SK-N-SH treated with all-trans-retinoic acid at 6 μM for 48 hours (cell line): ENCODE measurements at regions not wholly inside any gene's neighbourhood (a gene's known extent, or its start where the extent isn't known, plus 50 kb on each side); places are given as distances from the start of the nearest gene placed in this dataset.

Experiments
- ATAC-seq: fragments of 200-7000 bp; cut with Tn5 transposase; 3 replicates; pipeline ENCODE4 v1.9.1; 2020; ENCODE audit warnings: mild to moderate bottlenecking, moderate library complexity
- ARNTL ChIP-seq: fragments of 450-650 bp; formaldehyde crosslinking; IDR thresholded peaks from 2 replicates; pipeline ENCODE4 v1.5.0; 2020; ENCODE audit warnings: low read depth, mild to moderate bottlenecking, moderate library complexity, borderline replicate concordance
- BACH2 ChIP-seq: fragments of 250-450 bp; sonication (Bioruptor Pico); IDR thresholded peaks from 2 replicates; pipeline ENCODE4 v1.9.0; 2021; ENCODE audit warnings: mild to moderate bottlenecking, borderline replicate concordance
- CSDC2 ChIP-seq: fragments of 250-450 bp; sonication (Bioruptor Pico); IDR thresholded peaks from 2 replicates; pipeline ENCODE4 v1.5.0; 2020; ENCODE audit warnings: mild to moderate bottlenecking, moderate library complexity
- ESRRG ChIP-seq: fragments of 250-450 bp; sonication (Bioruptor Pico); IDR thresholded peaks from 2 replicates; pipeline ENCODE4 v1.6.1; 2021; ENCODE audit warnings: mild to moderate bottlenecking
- GLIS3 ChIP-seq: fragments of 250-450 bp; sonication (Bioruptor Pico); IDR thresholded peaks from 2 replicates; pipeline ENCODE4 v1.5.0; 2020; ENCODE audit warnings: mild to moderate bottlenecking, moderate library complexity
- ISL1 ChIP-seq: fragments of 250-450 bp; sonication (Bioruptor Pico); IDR thresholded peaks from 2 replicates; pipeline ENCODE4 v2.1.2; 2022; ENCODE audit warnings: mild to moderate bottlenecking, moderate library complexity
- PPARA ChIP-seq: fragments of 250-450 bp; sonication (Bioruptor Pico); IDR thresholded peaks from 2 replicates; pipeline ENCODE4 v1.5.0; 2020; ENCODE audit warnings: mild to moderate bottlenecking, borderline replicate concordance
- SNAI2 ChIP-seq: fragments of 250-450 bp; sonication (Bioruptor Pico); IDR thresholded peaks from 2 replicates; pipeline ENCODE4 v1.5.0; 2020; ENCODE audit warnings: mild to moderate bottlenecking, moderate library complexity
- TCF4 ChIP-seq: fragments of 250-450 bp; sonication (Bioruptor Pico); IDR thresholded peaks from 2 replicates; pipeline ENCODE4 v1.8.0; 2021; ENCODE audit warnings: mild to moderate bottlenecking, moderate library complexity, borderline replicate concordance
- TOX ChIP-seq: fragments of 250-450 bp; sonication (Bioruptor Pico); IDR thresholded peaks from 2 replicates; pipeline ENCODE4 v1.8.0; 2021; ENCODE audit warnings: mild to moderate bottlenecking, moderate library complexity, borderline replicate concordance
- ZC3H10 ChIP-seq: fragments of 250-450 bp; sonication (Bioruptor Pico); IDR thresholded peaks from 2 replicates; pipeline ENCODE4 v1.5.1; 2021; ENCODE audit warnings: mild to moderate bottlenecking, moderate library complexity
- ZFP30 ChIP-seq: fragments of 450-650 bp; formaldehyde crosslinking; IDR thresholded peaks from 2 replicates; pipeline ENCODE4 v1.5.0; 2022; ENCODE audit warnings: mild to moderate bottlenecking, moderate library complexity
- ZNF70 ChIP-seq: fragments of 450-650 bp; formaldehyde crosslinking; IDR thresholded peaks from 2 replicates; pipeline ENCODE4 v1.5.0; 2020; ENCODE audit warnings: mild to moderate bottlenecking, moderate library complexity
- ZNF8 ChIP-seq: fragments of 450-650 bp; formaldehyde crosslinking; IDR thresholded peaks from 2 replicates; pipeline ENCODE4 v1.5.0; 2020; ENCODE audit warnings: mild to moderate bottlenecking, moderate library complexity
- TF ChIP-seq, protein P1 (sequence below): fragments of 250-450 bp; sonication (Bioruptor Pico); IDR thresholded peaks from 2 replicates; pipeline ENCODE4 v1.8.0; 2020; ENCODE audit warnings: mild to moderate bottlenecking, moderate library complexity, borderline replicate concordance
- TF ChIP-seq, protein P2 (sequence below): fragments of 250-450 bp; sonication (Bioruptor Pico); IDR thresholded peaks from 2 replicates; pipeline ENCODE4 v1.5.0; 2020; ENCODE audit warnings: mild to moderate bottlenecking, moderate library complexity
- TF ChIP-seq, protein P3 (sequence below): fragments of 250-450 bp; sonication (Bioruptor Pico); IDR thresholded peaks from 2 replicates; pipeline ENCODE4 v1.5.1; 2021; ENCODE audit warnings: mild to moderate bottlenecking, moderate library complexity
- TF ChIP-seq, protein P4 (sequence below): fragments of 250-450 bp; sonication (Bioruptor Pico); IDR thresholded peaks from 2 replicates; pipeline ENCODE4 v1.5.1; 2020; ENCODE audit warnings: low read depth, mild to moderate bottlenecking, moderate library complexity

DNA sequence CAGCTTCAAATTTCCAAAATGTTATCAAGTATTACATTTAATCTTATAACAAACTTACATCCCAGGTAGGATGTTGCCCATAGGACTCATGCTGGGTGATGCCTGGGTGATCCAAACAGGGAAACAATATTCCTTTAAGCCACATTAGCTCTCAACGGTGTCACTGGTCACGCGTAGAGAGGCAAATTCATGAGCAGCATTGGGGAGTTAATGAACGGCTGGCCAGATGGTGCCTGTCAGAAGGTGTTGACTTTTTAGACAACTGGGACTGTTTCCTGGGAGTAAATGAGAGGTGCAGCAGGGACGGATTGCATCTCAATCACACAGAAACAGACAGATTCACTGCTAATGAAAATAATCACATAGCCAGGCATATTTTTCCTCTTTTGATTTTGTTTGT is 83.3 kb upstream of the ID4 start:
- TF ChIP-seq ZNF70 (CRISPR knock-in tag): no peak
- TF ChIP-seq, protein P1, sequence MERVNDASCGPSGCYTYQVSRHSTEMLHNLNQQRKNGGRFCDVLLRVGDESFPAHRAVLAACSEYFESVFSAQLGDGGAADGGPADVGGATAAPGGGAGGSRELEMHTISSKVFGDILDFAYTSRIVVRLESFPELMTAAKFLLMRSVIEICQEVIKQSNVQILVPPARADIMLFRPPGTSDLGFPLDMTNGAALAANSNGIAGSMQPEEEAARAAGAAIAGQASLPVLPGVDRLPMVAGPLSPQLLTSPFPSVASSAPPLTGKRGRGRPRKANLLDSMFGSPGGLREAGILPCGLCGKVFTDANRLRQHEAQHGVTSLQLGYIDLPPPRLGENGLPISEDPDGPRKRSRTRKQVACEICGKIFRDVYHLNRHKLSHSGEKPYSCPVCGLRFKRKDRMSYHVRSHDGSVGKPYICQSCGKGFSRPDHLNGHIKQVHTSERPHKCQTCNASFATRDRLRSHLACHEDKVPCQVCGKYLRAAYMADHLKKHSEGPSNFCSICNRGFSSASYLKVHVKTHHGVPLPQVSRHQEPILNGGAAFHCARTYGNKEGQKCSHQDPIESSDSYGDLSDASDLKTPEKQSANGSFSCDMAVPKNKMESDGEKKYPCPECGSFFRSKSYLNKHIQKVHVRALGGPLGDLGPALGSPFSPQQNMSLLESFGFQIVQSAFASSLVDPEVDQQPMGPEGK (CRISPR knock-in tag): no peak
- TF ChIP-seq TCF4 (CRISPR knock-in tag): no peak
- no peak for TF ChIP-seq ZC3H10 (CRISPR knock-in tag)
- no peak for TF ChIP-seq ZFP30 (CRISPR knock-in tag)
- no peak for TF ChIP-seq PPARA (CRISPR knock-in tag)
- TF ChIP-seq, protein P2, sequence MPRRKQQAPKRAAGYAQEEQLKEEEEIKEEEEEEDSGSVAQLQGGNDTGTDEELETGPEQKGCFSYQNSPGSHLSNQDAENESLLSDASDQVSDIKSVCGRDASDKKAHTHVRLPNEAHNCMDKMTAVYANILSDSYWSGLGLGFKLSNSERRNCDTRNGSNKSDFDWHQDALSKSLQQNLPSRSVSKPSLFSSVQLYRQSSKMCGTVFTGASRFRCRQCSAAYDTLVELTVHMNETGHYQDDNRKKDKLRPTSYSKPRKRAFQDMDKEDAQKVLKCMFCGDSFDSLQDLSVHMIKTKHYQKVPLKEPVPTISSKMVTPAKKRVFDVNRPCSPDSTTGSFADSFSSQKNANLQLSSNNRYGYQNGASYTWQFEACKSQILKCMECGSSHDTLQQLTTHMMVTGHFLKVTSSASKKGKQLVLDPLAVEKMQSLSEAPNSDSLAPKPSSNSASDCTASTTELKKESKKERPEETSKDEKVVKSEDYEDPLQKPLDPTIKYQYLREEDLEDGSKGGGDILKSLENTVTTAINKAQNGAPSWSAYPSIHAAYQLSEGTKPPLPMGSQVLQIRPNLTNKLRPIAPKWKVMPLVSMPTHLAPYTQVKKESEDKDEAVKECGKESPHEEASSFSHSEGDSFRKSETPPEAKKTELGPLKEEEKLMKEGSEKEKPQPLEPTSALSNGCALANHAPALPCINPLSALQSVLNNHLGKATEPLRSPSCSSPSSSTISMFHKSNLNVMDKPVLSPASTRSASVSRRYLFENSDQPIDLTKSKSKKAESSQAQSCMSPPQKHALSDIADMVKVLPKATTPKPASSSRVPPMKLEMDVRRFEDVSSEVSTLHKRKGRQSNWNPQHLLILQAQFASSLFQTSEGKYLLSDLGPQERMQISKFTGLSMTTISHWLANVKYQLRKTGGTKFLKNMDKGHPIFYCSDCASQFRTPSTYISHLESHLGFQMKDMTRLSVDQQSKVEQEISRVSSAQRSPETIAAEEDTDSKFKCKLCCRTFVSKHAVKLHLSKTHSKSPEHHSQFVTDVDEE (CRISPR knock-in tag): no peak
- no peak for TF ChIP-seq ZNF8 (CRISPR knock-in tag)
- TF ChIP-seq, protein P3, sequence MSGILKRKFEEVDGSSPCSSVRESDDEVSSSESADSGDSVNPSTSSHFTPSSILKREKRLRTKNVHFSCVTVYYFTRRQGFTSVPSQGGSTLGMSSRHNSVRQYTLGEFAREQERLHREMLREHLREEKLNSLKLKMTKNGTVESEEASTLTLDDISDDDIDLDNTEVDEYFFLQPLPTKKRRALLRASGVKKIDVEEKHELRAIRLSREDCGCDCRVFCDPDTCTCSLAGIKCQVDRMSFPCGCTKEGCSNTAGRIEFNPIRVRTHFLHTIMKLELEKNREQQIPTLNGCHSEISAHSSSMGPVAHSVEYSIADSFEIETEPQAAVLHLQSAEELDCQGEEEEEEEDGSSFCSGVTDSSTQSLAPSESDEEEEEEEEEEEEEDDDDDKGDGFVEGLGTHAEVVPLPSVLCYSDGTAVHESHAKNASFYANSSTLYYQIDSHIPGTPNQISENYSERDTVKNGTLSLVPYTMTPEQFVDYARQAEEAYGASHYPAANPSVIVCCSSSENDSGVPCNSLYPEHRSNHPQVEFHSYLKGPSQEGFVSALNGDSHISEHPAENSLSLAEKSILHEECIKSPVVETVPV (CRISPR knock-in tag): no peak
- no peak for TF ChIP-seq ESRRG (CRISPR knock-in tag)
- no peak for TF ChIP-seq ARNTL (CRISPR knock-in tag)
- TF ChIP-seq, protein P4, sequence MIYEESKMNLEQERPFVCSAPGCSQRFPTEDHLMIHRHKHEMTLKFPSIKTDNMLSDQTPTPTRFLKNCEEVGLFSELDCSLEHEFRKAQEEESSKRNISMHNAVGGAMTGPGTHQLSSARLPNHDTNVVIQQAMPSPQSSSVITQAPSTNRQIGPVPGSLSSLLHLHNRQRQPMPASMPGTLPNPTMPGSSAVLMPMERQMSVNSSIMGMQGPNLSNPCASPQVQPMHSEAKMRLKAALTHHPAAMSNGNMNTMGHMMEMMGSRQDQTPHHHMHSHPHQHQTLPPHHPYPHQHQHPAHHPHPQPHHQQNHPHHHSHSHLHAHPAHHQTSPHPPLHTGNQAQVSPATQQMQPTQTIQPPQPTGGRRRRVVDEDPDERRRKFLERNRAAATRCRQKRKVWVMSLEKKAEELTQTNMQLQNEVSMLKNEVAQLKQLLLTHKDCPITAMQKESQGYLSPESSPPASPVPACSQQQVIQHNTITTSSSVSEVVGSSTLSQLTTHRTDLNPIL: no peak
- TF ChIP-seq ISL1 (CRISPR knock-in tag): no peak
- ATAC-seq: no peak

DNA sequence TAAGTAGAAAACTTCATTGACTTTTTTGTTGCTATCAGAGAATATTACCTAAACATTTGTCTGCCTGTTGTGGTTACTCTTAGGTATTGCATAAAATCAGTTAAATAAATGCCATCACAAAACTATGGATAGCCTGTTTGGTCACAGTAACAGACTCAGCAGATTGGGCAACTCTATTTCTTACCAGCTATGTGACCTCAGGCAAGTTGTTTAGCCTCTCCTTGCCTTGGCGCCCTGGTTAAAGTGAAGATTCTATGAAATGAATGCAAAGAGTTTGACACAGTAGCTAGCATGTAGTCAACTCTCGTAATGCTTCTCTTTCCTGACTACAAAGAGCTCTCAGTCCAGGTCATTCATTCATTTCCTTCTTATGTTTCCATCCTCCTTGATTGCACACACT is 82.5 kb upstream of the ID4 start:
- no peak for ATAC-seq
- TF ChIP-seq SNAI2 (CRISPR knock-in tag): no peak
- TF ChIP-seq, protein P2 (CRISPR knock-in tag): no peak
- no peak for TF ChIP-seq ZNF8 (CRISPR knock-in tag)
- no peak for TF ChIP-seq BACH2
- no peak for TF ChIP-seq ZNF70 (CRISPR knock-in tag)
- TF ChIP-seq, protein P3 (CRISPR knock-in tag): no peak
- no peak for TF ChIP-seq GLIS3
- TF ChIP-seq ISL1 (CRISPR knock-in tag): no peak
- TF ChIP-seq PPARA (CRISPR knock-in tag): no peak
- TF ChIP-seq CSDC2 (CRISPR knock-in tag): no peak

DNA sequence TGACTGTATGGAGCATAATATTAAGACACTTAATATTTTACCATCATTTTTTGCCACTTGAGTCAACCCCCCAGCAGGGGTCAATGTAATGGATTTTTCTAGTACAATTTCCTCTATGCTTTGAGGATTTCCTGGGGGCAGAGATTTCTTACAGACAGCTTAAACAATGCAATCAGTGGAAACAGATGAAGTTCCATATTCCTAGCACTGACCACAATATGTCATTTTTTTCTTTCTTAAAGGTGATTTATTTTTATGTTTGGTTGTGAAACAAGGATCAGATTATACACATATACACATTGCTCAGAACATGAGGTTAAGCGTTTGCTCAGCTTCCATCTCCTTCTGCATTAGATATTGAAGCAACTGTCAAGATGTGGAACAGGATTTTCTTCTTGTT is 82.0 kb upstream of the ID4 start:
- ATAC-seq: no peak
- no peak for TF ChIP-seq TOX (CRISPR knock-in tag)
- TF ChIP-seq, all 23 proteins: peak for 0
